ENCODE measurements at regions not wholly inside any gene's neighbourhood (a gene's known extent, or its start where the extent isn't known, plus 50 kb on each side); places are given as distances from the start of the nearest gene placed in this dataset.

- peaks cover 44% of the 10 kb centered on the region for H3K36me3 Mint-ChIP-seq (ENCODE audit: low read depth)
- no peak for DNase-seq (ENCODE audit: low spot score)
- H3K27me3 Mint-ChIP-seq (ENCODE audit: low read depth), result no peaks in the 10 kb centered on the region
- no peak overlapping the region for H3K27ac Mint-ChIP-seq (ENCODE audit: unreplicated experiment)
- H3K4me3 Mint-ChIP-seq (ENCODE audit: unreplicated experiment), result no peak overlapping the region
- H3K9me3 Mint-ChIP-seq (ENCODE audit: low read depth), result no peaks in the 10 kb centered on the region
- H3K4me1 Mint-ChIP-seq (ENCODE audit: low read depth), result peaks cover 23% of the 10 kb centered on the region
- TF ChIP-seq CTCF (IDR thresholded peaks at IDR 0.05), result no peak
Observed at GRCh38 chr14:71737760-71738159, 194.5 kb upstream of the RGS6 start.

GRCh38 chr14:71739273-71739990 lies 192.8 kb upstream of the RGS6 start:
- no peak overlapping the region for H3K4me3 Mint-ChIP-seq (ENCODE audit: unreplicated experiment)

GRCh38 chr14:71741241-71741640 lies 191.0 kb upstream of the RGS6 start:
- Mint-ChIP-seq H3K36me3 (ENCODE audit: low read depth) (peaks cover 22% of the 10 kb centered on the region), H3K4me3 (ENCODE audit: unreplicated experiment) (no peak overlapping the region), H3K9me3 (ENCODE audit: low read depth) (no peaks in the 10 kb centered on the region), H3K27ac (ENCODE audit: unreplicated experiment) (no peak overlapping the region), H3K4me1 (ENCODE audit: low read depth) (peaks cover 8% of the 10 kb centered on the region), H3K27me3 (ENCODE audit: low read depth) (no peaks in the 10 kb centered on the region)
- DNase-seq (ENCODE audit: low spot score), result no peak
- no peak for TF ChIP-seq CTCF (IDR thresholded peaks at IDR 0.05)

More at GRCh38 chr14:71739273-71739990, 192.8 kb upstream of the RGS6 start:
- no peaks in the 10 kb centered on the region for H3K9me3 Mint-ChIP-seq (ENCODE audit: low read depth)
- H3K27me3 Mint-ChIP-seq (ENCODE audit: low read depth), result no peaks in the 10 kb centered on the region
- DNase-seq (ENCODE audit: low spot score), result no peak
- H3K27ac Mint-ChIP-seq (ENCODE audit: unreplicated experiment), result no peak overlapping the region
- H3K4me1 Mint-ChIP-seq (ENCODE audit: low read depth), result peaks cover 8% of the 10 kb centered on the region
- peaks cover 33% of the 10 kb centered on the region for H3K36me3 Mint-ChIP-seq (ENCODE audit: low read depth)
- peak; percentile 67 for TF ChIP-seq CTCF (IDR thresholded peaks at IDR 0.05)

GRCh38 chr14:71742485-71742884 lies 189.7 kb upstream of the RGS6 start:
- Mint-ChIP-seq H3K9me3 (ENCODE audit: low read depth) (peaks cover 2% of the 10 kb centered on the region), H3K27me3 (ENCODE audit: low read depth) (no peaks in the 10 kb centered on the region), H3K27ac (ENCODE audit: unreplicated experiment) (no peak overlapping the region), H3K4me1 (ENCODE audit: low read depth) (peaks cover 6% of the 10 kb centered on the region), H3K4me3 (ENCODE audit: unreplicated experiment) (no peak overlapping the region), H3K36me3 (ENCODE audit: low read depth) (peaks cover 12% of the 10 kb centered on the region)
- no peak for TF ChIP-seq CTCF (IDR thresholded peaks at IDR 0.05)
- no peak for DNase-seq (ENCODE audit: low spot score)

GRCh38 chr14:71745072-71745471 lies 187.2 kb upstream of the RGS6 start:
- Mint-ChIP-seq H3K27ac (ENCODE audit: unreplicated experiment) (no peak overlapping the region), H3K4me3 (ENCODE audit: unreplicated experiment) (no peak overlapping the region), H3K36me3 (ENCODE audit: low read depth) (peaks cover 5% of the 10 kb centered on the region), H3K9me3 (ENCODE audit: low read depth) (peaks cover 17% of the 10 kb centered on the region), H3K4me1 (ENCODE audit: low read depth) (peaks cover 4% of the 10 kb centered on the region), H3K27me3 (ENCODE audit: low read depth) (no peaks in the 10 kb centered on the region)
- no peak for DNase-seq (ENCODE audit: low spot score)
- TF ChIP-seq CTCF (IDR thresholded peaks at IDR 0.05), result no peak
